Loucy (cell line): ENCODE measurements at regions not wholly inside any gene's neighbourhood (a gene's known extent, or its start where the extent isn't known, plus 50 kb on each side); places are given as distances from the start of the nearest gene placed in this dataset.

Experiments
- H2AFZ ChIP-seq: fragments of 200-600 bp; sonication (generic); 2 replicates; pipeline ENCODE4 v1.6.0; 2016; ENCODE audit warnings: antibody characterized with exemption, mild to moderate bottlenecking, low read length, moderate library complexity
- H3F3A ChIP-seq: fragments of 200-600 bp; 2 replicates; pipeline ENCODE4 v1.6.0; 2016; ENCODE audit warnings: antibody characterized with exemption, low read depth, mild to moderate bottlenecking
- H3K27me3 ChIP-seq: fragments of 200-600 bp; sonication (generic); 2 replicates; pipeline ENCODE4 v1.6.1; 2014; ENCODE audit warnings: low read length, mild to moderate bottlenecking; ENCODE audit not compliant: insufficient read depth, poor library complexity, severe bottlenecking
- H3K36me3 ChIP-seq: fragments of 200-600 bp; sonication (generic); 2 replicates; pipeline ENCODE4 v1.6.1; 2016; ENCODE audit warnings: low read length; ENCODE audit not compliant: insufficient read depth
- H3K4me1 ChIP-seq: fragments of 200-600 bp; sonication (generic); 2 replicates; pipeline ENCODE4 v1.5.1; 2014; ENCODE audit warnings: low read length, mild to moderate bottlenecking; ENCODE audit not compliant: insufficient read depth, poor library complexity, severe bottlenecking
- H3K4me2 ChIP-seq: fragments of 200-600 bp; sonication (generic); 2 replicates; pipeline ENCODE4 v1.6.0; 2014; ENCODE audit warnings: antibody characterized with exemption, low read length, low read depth, mild to moderate bottlenecking; ENCODE audit not compliant: poor library complexity, severe bottlenecking
- H3K4me3 ChIP-seq: fragments of 200-600 bp; sonication (generic); 2 replicates; pipeline ENCODE4 v1.5.1; 2014; ENCODE audit warnings: low read length, mild to moderate bottlenecking, mixed read lengths; ENCODE audit not compliant: poor library complexity, severe bottlenecking
- H3K79me2 ChIP-seq: fragments of 200-600 bp; sonication (generic); 2 replicates; pipeline ENCODE4 v1.6.1; 2014; ENCODE audit warnings: low read length; ENCODE audit not compliant: insufficient read depth
- H3K9ac ChIP-seq: fragments of 200-600 bp; sonication (generic); 2 replicates; pipeline ENCODE4 v1.6.0; 2014; ENCODE audit warnings: mild to moderate bottlenecking, low read depth, low read length, moderate library complexity; ENCODE audit not compliant: poor library complexity, severe bottlenecking
- H3K9me2 ChIP-seq: fragments of 200-600 bp; sonication (generic); replicated peaks from 2 replicates; pipeline ENCODE4 v1.6.1; 2016; ENCODE audit warnings: low read depth, low read length, mixed read lengths
- H3K9me3 ChIP-seq: fragments of 200-600 bp; sonication (generic); 2 replicates; pipeline ENCODE4 v1.6.1; 2014; ENCODE audit warnings: mild to moderate bottlenecking, antibody characterized with exemption, low read length, low read depth; ENCODE audit not compliant: insufficient read depth
- H4K20me1 ChIP-seq: fragments of 200-600 bp; sonication (generic); 2 replicates; pipeline ENCODE4 v1.6.0; 2014; ENCODE audit warnings: antibody characterized with exemption, low read length, mild to moderate bottlenecking; ENCODE audit not compliant: insufficient read depth, poor library complexity, severe bottlenecking
- EZH2phosphoT487 ChIP-seq: fragments of 200-600 bp; IDR thresholded peaks from 2 replicates; pipeline ENCODE4 v1.6.1; 2018; ENCODE audit warnings: antibody characterized with exemption, mild to moderate bottlenecking, moderate library complexity, borderline replicate concordance
- TF ChIP-seq, protein P1 (sequence below): fragments of 200-600 bp; sonication (generic); conservative IDR thresholded peaks from 2 replicates; pipeline ENCODE4 v1.5.1; 2014; ENCODE audit warnings: mild to moderate bottlenecking, antibody characterized with exemption, low read length

DNA sequence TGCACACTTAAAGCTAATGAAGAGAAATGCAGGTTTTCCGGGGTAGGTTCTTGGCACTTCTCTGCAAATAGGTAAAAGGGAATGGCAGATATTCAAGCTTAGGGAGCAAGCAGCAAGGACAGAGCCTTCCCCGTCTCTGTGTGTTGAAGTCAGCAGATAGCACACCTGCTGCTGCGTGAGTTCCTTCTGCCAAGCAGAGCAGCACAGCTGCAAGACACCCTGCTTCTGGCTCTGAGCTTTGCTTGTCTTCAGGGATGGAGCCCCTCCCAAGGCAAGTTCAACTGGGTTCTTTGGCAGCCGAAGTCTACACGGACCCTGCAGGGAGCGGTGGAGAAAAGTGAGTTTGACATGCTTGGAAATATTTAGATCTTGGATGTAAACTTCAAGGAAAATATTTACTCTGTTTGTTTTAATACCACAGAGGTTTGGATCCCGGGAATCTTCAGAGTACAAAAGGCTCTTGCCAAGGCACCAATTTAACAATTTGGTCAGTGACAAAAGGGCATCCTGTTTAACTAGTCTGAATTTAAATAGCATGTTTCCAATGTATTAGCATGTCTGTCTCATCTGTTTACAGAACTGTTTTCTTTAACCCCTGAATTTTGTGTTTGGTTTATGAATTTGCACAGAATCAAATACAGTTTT lies 113.4 kb upstream of the KCNJ16 start:
- TF ChIP-seq EZH2phosphoT487, result no peak
- H4K20me1 ChIP-seq, result no peaks in the 10 kb centered on the region
- no peaks in the 10 kb centered on the region for H3K36me3 ChIP-seq
- no peaks in the 10 kb centered on the region for H3K9me3 ChIP-seq
- H3K4me2 ChIP-seq, result no peak overlapping the region
- no peaks in the 10 kb centered on the region for H3F3A ChIP-seq
- H3K4me3 ChIP-seq, result no peak overlapping the region
- H3K9ac ChIP-seq, result no peak overlapping the region
- H3K27me3 ChIP-seq, result no peaks in the 10 kb centered on the region
- no peaks in the 10 kb centered on the region for H3K9me2 ChIP-seq
- no peaks in the 10 kb centered on the region for H3K79me2 ChIP-seq
- H3K4me1 ChIP-seq, result no peaks in the 10 kb centered on the region
- H2AFZ ChIP-seq, result no peak overlapping the region

DNA sequence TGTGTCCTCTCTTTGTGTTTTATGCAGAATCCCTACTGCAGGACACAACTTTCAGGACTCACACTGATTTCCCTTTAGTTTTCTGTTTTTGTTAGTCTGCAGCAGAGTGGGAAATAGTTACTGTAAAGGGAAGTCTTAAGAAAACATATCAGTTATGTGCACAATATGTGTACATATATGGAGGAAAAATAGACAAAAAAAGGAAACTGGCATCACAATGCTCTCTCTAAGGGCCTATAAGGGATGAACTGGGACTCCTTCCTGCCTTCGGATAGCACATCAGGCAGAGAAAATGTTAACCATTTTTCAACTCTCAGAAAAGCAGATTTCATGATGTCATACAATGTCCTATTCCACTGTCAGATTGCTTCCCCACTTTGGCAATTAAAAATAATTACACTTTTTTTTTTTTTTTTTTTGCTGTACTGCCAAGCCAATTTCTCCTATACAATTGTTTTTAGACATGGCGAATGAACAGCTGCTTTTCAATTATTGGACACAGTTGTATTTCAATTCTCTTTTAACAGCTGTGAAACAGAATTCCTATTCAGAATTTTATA lies 112.5 kb upstream of the KCNJ16 start:
- TF ChIP-seq, protein P1, sequence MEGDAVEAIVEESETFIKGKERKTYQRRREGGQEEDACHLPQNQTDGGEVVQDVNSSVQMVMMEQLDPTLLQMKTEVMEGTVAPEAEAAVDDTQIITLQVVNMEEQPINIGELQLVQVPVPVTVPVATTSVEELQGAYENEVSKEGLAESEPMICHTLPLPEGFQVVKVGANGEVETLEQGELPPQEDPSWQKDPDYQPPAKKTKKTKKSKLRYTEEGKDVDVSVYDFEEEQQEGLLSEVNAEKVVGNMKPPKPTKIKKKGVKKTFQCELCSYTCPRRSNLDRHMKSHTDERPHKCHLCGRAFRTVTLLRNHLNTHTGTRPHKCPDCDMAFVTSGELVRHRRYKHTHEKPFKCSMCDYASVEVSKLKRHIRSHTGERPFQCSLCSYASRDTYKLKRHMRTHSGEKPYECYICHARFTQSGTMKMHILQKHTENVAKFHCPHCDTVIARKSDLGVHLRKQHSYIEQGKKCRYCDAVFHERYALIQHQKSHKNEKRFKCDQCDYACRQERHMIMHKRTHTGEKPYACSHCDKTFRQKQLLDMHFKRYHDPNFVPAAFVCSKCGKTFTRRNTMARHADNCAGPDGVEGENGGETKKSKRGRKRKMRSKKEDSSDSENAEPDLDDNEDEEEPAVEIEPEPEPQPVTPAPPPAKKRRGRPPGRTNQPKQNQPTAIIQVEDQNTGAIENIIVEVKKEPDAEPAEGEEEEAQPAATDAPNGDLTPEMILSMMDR, result no peak
- no peak for TF ChIP-seq EZH2phosphoT487
- Histone ChIP-seq H3K4me2 (no peak overlapping the region), H3K36me3 (no peaks in the 10 kb centered on the region), H3K4me3 (no peak overlapping the region), H3K27me3 (no peaks in the 10 kb centered on the region), H3K9me3 (no peaks in the 10 kb centered on the region), H3K9me2 (no peaks in the 10 kb centered on the region), H3K79me2 (no peaks in the 10 kb centered on the region), H2AFZ (no peak overlapping the region), H3K4me1 (no peaks in the 10 kb centered on the region), H4K20me1 (no peaks in the 10 kb centered on the region), H3F3A (no peaks in the 10 kb centered on the region), H3K9ac (no peak overlapping the region)

DNA sequence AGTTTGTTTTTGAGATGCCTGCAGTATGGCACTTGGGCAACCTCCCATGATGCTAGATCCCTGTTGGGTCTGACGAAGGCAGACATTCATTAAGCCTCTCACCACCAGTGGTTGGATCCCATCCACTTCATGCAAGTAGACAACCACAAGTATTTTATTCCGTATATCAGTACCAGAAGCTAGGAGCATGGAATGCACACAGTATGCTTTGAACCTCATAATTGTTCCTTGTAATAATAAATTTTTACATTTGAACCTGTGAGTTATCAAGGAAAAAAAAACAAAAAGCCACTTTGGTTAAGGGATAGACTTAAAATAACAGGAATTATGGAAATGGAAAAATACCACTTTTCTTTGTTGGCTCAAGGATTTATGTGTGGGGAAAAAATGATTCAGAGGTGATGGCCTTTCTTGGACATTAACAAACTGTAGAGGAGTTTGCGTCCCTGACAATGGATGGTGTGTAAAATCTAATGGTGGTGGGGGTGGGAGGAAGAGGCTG lies 107.1 kb upstream of the KCNJ16 start:
- Histone ChIP-seq H3K4me2 (no peak overlapping the region), H3K9me2 (no peaks in the 10 kb centered on the region), H3F3A (no peaks in the 10 kb centered on the region), H3K27me3 (no peaks in the 10 kb centered on the region), H3K9ac (no peak overlapping the region), H3K9me3 (no peaks in the 10 kb centered on the region), H3K36me3 (no peaks in the 10 kb centered on the region), H3K4me3 (no peak overlapping the region), H3K4me1 (no peaks in the 10 kb centered on the region), H3K79me2 (no peaks in the 10 kb centered on the region), H2AFZ (no peak overlapping the region), H4K20me1 (no peaks in the 10 kb centered on the region)
- TF ChIP-seq EZH2phosphoT487, result no peak
- TF ChIP-seq, protein P1, result no peak
